WTC11 (cell line): ENCODE measurements at regions not wholly inside any gene's neighbourhood (a gene's known extent, or its start where the extent isn't known, plus 50 kb on each side); places are given as distances from the start of the nearest gene placed in this dataset.

ENCODE experiments used
- FOXJ3 ChIP-seq: sonication (generic); formaldehyde crosslinking; IDR thresholded peaks from 2 replicates; pipeline ENCODE4 v1.9.0; 2021; ENCODE audit warnings: missing genetic modification reagents, mild to moderate bottlenecking, borderline replicate concordance
- TF ChIP-seq, protein P1 (sequence below): sonication (generic); formaldehyde crosslinking; IDR thresholded peaks from 2 replicates; pipeline ENCODE4 v1.8.0; 2022; ENCODE audit warnings: mild to moderate bottlenecking, missing genetic modification reagents

DNA sequence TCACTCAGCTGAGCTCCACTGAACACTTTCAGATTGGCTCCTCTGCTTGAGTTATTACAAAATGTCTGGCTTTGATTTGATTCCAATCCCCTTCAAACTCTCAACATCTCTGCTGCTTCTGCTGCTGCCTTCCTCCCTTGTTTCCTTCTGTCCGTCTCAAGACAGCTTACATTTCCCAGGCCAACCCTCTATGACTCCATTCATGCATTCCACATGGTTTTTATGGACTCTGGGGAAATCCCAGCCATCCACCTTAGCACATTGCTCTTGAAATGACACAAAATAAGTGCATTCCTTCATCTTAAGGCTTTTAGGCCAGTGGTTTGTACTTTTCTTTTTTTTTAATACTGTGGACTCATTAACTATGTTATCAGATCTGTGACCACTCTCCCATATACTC, 68.5 kb upstream of the TMEM164 start:
- TF ChIP-seq FOXJ3: no peak
- TF ChIP-seq, protein P1, sequence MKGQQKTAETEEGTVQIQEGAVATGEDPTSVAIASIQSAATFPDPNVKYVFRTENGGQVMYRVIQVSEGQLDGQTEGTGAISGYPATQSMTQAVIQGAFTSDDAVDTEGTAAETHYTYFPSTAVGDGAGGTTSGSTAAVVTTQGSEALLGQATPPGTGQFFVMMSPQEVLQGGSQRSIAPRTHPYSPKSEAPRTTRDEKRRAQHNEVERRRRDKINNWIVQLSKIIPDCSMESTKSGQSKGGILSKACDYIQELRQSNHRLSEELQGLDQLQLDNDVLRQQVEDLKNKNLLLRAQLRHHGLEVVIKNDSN (CRISPR knock-in tag): no peak
